Left ventricle myocardium inferior (tissue), 1 donor: ENCODE measurements at regions not wholly inside any gene's neighbourhood (a gene's known extent, or its start where the extent isn't known, plus 50 kb on each side); places are given as distances from the start of the nearest gene placed in this dataset.

ENCODE experiments used
- DNase-seq: peaks from one replicate; pipeline ENCODE4 v3.0.0-alpha.2; 2020
- H3K27ac ChIP-seq: fragments of 200-600 bp; replicated peaks from 2 replicates; pipeline ENCODE4 v1.8.0; 2021
- H3K27me3 ChIP-seq: fragments of 200-600 bp; 2 replicates; pipeline ENCODE4 v1.8.0; 2021; ENCODE audit warnings: low read depth
- H3K36me3 ChIP-seq: fragments of 200-600 bp; 2 replicates; pipeline ENCODE4 v1.8.0; 2021
- H3K4me1 ChIP-seq: fragments of 200-600 bp; 2 replicates; pipeline ENCODE4 v1.8.0; 2021
- H3K4me3 ChIP-seq: fragments of 200-600 bp; 2 replicates; pipeline ENCODE4 v1.8.0; 2021; ENCODE audit warnings: mild to moderate bottlenecking, moderate library complexity
- H3K9me3 ChIP-seq: fragments of 200-600 bp; replicated peaks from 2 replicates; pipeline ENCODE4 v1.8.0; 2021
- CTCF ChIP-seq: fragments of 200-600 bp; IDR thresholded peaks from 2 replicates; pipeline ENCODE4 v1.8.0; 2021; ENCODE audit warnings: antibody characterized with exemption, mild to moderate bottlenecking, borderline replicate concordance
- intact Hi-C: fragments of 100-400 bp; cut with micrococcal nuclease; formaldehyde crosslinking; loops from one replicate; pipeline ENCODE4 v1.11.0; 2022
- donor health status: DM: no; HTN: yes; CAD: no; lungs with severe emphysema.

- peaks cover 28% of the 10 kb centered on the region for H3K9me3 ChIP-seq
- no peaks in the 10 kb centered on the region for H3K4me1 ChIP-seq
- no peaks in the 10 kb centered on the region for H3K36me3 ChIP-seq
- intact Hi-C loops, result no loop called here
- no peak for DNase-seq
- peaks cover 51% of the 10 kb centered on the region for H3K27me3 ChIP-seq
- no peak overlapping the region for H3K27ac ChIP-seq
- no peak overlapping the region for H3K4me3 ChIP-seq
- no peak for TF ChIP-seq CTCF
Observed at GRCh38 chr16:10232757-10233156, 50.5 kb upstream of the GRIN2A start.

GRCh38 chr16:10239640-10240039 is 57.4 kb upstream of the GRIN2A start:
- intact Hi-C loops, result no loop called here
- no peaks in the 10 kb centered on the region for H3K4me1 ChIP-seq
- H3K27ac ChIP-seq, result no peak overlapping the region
- H3K9me3 ChIP-seq, result no peaks in the 10 kb centered on the region
- no peaks in the 10 kb centered on the region for H3K36me3 ChIP-seq
- TF ChIP-seq CTCF, result no peak
- H3K4me3 ChIP-seq, result no peak overlapping the region
- peaks cover 89% of the 10 kb centered on the region for H3K27me3 ChIP-seq
- DNase-seq, result no peak

GRCh38 chr16:10240854-10241613 is 58.8 kb upstream of the GRIN2A start:
- no peak for TF ChIP-seq CTCF
- Histone ChIP-seq H3K27ac (no peak overlapping the region), H3K36me3 (no peaks in the 10 kb centered on the region), H3K27me3 (peaks cover 81% of the 10 kb centered on the region), H3K9me3 (no peaks in the 10 kb centered on the region), H3K4me3 (no peak overlapping the region), H3K4me1 (no peaks in the 10 kb centered on the region)
- intact Hi-C loops, result no loop called here
- no peak for DNase-seq

GRCh38 chr16:10242097-10242496 is 59.9 kb upstream of the GRIN2A start:
- Histone ChIP-seq H3K4me1 (no peaks in the 10 kb centered on the region), H3K9me3 (no peaks in the 10 kb centered on the region), H3K27me3 (peaks cover 74% of the 10 kb centered on the region), H3K4me3 (no peak overlapping the region), H3K27ac (no peak overlapping the region), H3K36me3 (no peaks in the 10 kb centered on the region)
- DNase-seq, result no peak
- TF ChIP-seq CTCF, result no peak
- intact Hi-C loops, result no loop called here

- Histone ChIP-seq H3K36me3 (no peaks in the 10 kb centered on the region), H3K4me3 (no peak overlapping the region), H3K4me1 (no peaks in the 10 kb centered on the region), H3K27ac (no peak overlapping the region), H3K9me3 (no peaks in the 10 kb centered on the region), H3K27me3 (peaks cover 72% of the 10 kb centered on the region)
- no peak for DNase-seq
- intact Hi-C loops, result no loop called here
- TF ChIP-seq CTCF, result no peak
Observed at GRCh38 chr16:10242916-10243315, 60.7 kb upstream of the GRIN2A start.
